Naive B cell (primary cell): ENCODE measurements at regions not wholly inside any gene's neighbourhood (a gene's known extent, or its start where the extent isn't known, plus 50 kb on each side); places are given as distances from the start of the nearest gene placed in this dataset.
A peak's percentile ranks its signal among the peaks of the same experiment; 100 is the strongest.

Experiments
- ATAC-seq, 2 donors: fragments of 150-1000 bp; cut with Tn5 transposase; 2 replicates each; pipeline ENCODE4 v1.10.0; 2021; ENCODE audit warnings: low read depth in 2 of 2, mild to moderate bottlenecking in 2 of 2, moderate library complexity in 2 of 2
- DNase-seq: peaks from one replicate; pipeline ENCODE4 v3.0.0; 2022
- H3K27ac Mint-ChIP-seq, 6 donors: one replicate each; pipeline ENCODE4 v1.8.0; 2020 to 2022; ENCODE audit warnings: mild to moderate bottlenecking in 6 of 6, mixed read lengths in 6 of 6, moderate library complexity in 5 of 6, inconsistent platforms in 2 of 6
- H3K27me3 Mint-ChIP-seq, 3 donors: one replicate each; pipeline ENCODE4 v1.8.0; 2021 to 2022; ENCODE audit warnings: mixed read lengths in 3 of 3, mild to moderate bottlenecking in 1 of 3
- H3K36me3 Mint-ChIP-seq, 2 donors: one replicate each; pipeline ENCODE4 v1.8.0; 2020 to 2022; ENCODE audit warnings: mixed read lengths in 2 of 2, inconsistent platforms in 1 of 2, mild to moderate bottlenecking in 1 of 2
- H3K4me1 Mint-ChIP-seq, 3 donors: one replicate each; pipeline ENCODE4 v1.8.0; 2020 to 2022; ENCODE audit warnings: mixed read lengths in 3 of 3, inconsistent platforms in 1 of 3, mild to moderate bottlenecking in 1 of 3, moderate library complexity in 1 of 3
- H3K4me3 Mint-ChIP-seq, 8 donors: one replicate each; pipeline ENCODE4 v1.8.0; 2020 to 2022; ENCODE audit warnings: mild to moderate bottlenecking in 8 of 8, mixed read lengths in 8 of 8, moderate library complexity in 8 of 8, inconsistent platforms in 2 of 8
- H3K9me3 Mint-ChIP-seq, 7 donors: one replicate each; pipeline ENCODE4 v1.8.0; 2020 to 2022; ENCODE audit warnings: mixed read lengths in 7 of 7, mild to moderate bottlenecking in 5 of 7, inconsistent platforms in 2 of 7, moderate library complexity in 1 of 7

DNA sequence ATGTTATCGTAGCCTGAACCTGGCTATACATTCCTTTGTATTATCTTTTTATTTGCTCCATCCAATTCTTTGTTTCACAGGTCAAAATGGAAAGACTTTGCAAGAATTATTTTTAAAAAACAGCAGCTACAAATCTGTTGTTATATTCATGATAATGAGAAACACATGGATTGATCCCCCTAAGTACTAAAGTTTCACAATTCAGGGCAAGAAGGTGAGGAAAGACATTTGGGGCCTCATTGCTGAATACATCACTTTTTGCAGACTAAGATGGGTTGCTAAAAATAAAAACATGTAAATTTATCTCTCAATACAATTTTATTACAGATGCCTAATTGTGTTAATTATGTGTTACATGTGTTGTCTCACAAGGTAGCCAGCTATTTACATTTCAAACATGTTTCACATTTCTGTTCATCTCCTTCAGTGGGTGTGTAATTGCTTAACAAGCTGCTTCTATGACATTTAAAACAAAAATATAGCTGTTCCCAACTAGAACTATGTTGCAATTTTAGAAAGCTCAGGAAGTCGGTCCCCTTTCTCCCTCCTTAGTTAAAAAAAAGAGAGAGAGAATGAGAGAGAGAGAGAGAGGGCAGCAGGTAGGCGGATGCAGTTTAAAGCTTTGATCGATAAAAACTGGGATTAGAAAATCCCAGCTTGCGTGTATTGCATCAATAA is 606.3 kb upstream of the FZD8 start:
- Mint-ChIP-seq H3K27me3 (no peaks in the 10 kb centered on the region), H3K4me3 (no peak overlapping the region), H3K27ac (no peak overlapping the region), H3K36me3 (no peaks in the 10 kb centered on the region), H3K4me1 (no peaks in the 10 kb centered on the region), H3K9me3 (peaks cover 0 to 10% (median 1%) of the 10 kb centered on the region in 7 donors)
- DNase-seq (no peak), ATAC-seq (no peak)

GRCh38 chr10:36247478-36247877 is 605.4 kb upstream of the FZD8 start:
- no peaks in the 10 kb centered on the region for H3K36me3 Mint-ChIP-seq
- no peaks in the 10 kb centered on the region for H3K4me1 Mint-ChIP-seq
- no peaks in the 10 kb centered on the region for H3K27me3 Mint-ChIP-seq
- ATAC-seq: no peak
- H3K27ac Mint-ChIP-seq: no peak overlapping the region
- H3K9me3 Mint-ChIP-seq: peaks cover 0 to 15% (median 2%) of the 10 kb centered on the region in 7 donors
- H3K4me3 Mint-ChIP-seq: no peak overlapping the region
- DNase-seq: no peak

GRCh38 chr10:36236931-36237330 is 594.8 kb upstream of the FZD8 start:
- H3K4me3 Mint-ChIP-seq: no peak overlapping the region
- peaks cover 4 to 29% (median 10%) of the 10 kb centered on the region in 7 donors for H3K9me3 Mint-ChIP-seq
- DNase-seq (no peak), ATAC-seq (no peak)
- H3K36me3 Mint-ChIP-seq: no peaks in the 10 kb centered on the region
- no peaks in the 10 kb centered on the region for H3K4me1 Mint-ChIP-seq
- H3K27ac Mint-ChIP-seq: no peak overlapping the region
- no peaks in the 10 kb centered on the region for H3K27me3 Mint-ChIP-seq

DNA sequence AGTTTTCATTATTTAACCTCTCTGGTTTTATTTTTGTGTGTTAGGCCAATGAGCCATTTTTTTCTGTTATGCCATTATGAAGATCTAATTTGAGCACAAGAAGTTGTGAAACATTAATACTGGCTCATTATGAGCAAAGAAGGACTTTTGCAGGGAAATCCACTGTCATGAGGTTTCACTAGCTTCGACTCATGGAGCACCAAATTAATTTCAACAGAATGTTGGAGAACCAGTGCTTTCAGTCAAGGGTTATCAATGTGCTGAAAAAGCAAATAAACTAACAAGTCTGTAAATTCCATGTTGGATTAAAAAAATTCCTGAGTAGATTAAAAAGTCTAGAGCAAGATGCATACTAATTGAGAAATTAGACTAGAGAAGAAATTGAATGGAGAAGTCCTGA is 594.2 kb upstream of the FZD8 start:
- H3K9me3 Mint-ChIP-seq: peaks cover 4 to 25% (median 15%) of the 10 kb centered on the region in 7 donors
- H3K4me3 Mint-ChIP-seq: no peak overlapping the region
- ATAC-seq: no peak
- H3K27ac Mint-ChIP-seq: no peak overlapping the region
- H3K4me1 Mint-ChIP-seq: no peaks in the 10 kb centered on the region
- no peak for DNase-seq
- no peaks in the 10 kb centered on the region for H3K27me3 Mint-ChIP-seq
- H3K36me3 Mint-ChIP-seq: no peaks in the 10 kb centered on the region

DNA sequence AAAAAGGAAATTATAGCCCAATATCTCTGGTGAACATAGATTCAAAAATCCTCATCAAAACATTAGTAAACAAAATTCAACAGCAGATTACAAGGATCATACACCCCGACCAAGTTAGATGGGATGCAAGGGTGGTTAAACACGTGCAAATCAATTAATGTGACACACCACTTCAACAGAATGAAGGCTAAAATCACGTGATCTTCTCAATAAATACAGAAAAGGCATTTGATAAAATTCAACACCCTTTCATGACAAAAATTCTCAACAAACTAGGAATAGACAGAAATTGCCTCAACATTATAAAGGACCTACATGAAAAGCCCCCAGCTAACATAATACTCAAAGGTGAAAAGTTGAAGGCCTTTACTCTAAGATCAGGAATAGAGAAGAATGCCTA is 590.8 kb upstream of the FZD8 start:
- no peaks in the 10 kb centered on the region for H3K36me3 Mint-ChIP-seq
- no peak overlapping the region for H3K27ac Mint-ChIP-seq
- peaks cover 4 to 11% (median 7%) of the 10 kb centered on the region in 7 donors for H3K9me3 Mint-ChIP-seq
- no peak for ATAC-seq
- H3K27me3 Mint-ChIP-seq: no peaks in the 10 kb centered on the region
- DNase-seq: no peak
- no peak overlapping the region for H3K4me3 Mint-ChIP-seq
- H3K4me1 Mint-ChIP-seq: no peaks in the 10 kb centered on the region

GRCh38 chr10:36224431-36224985 is 582.4 kb upstream of the FZD8 start:
- Mint-ChIP-seq H3K27me3 (peaks cover 0 to 8% (median 0%) of the 10 kb centered on the region in 3 donors), H3K4me3 (no peak overlapping the region), H3K36me3 (no peaks in the 10 kb centered on the region), H3K9me3 (peaks cover 0 to 11% (median 0%) of the 10 kb centered on the region in 7 donors), H3K4me1 (no peaks in the 10 kb centered on the region), H3K27ac (peak overlapping the region in 1 of 6 donors; percentile 7)
- ATAC-seq (no peak), DNase-seq (no peak)

GRCh38 chr10:36221101-36221500 is 579.0 kb upstream of the FZD8 start:
- no peak overlapping the region for H3K4me3 Mint-ChIP-seq
- no peaks in the 10 kb centered on the region for H3K4me1 Mint-ChIP-seq
- peaks cover 0 to 4% (median 0%) of the 10 kb centered on the region in 7 donors for H3K9me3 Mint-ChIP-seq
- H3K27me3 Mint-ChIP-seq: peaks cover 0 to 4% (median 0%) of the 10 kb centered on the region in 3 donors
- no peak overlapping the region for H3K27ac Mint-ChIP-seq
- ATAC-seq: no peak
- no peak for DNase-seq
- H3K36me3 Mint-ChIP-seq: no peaks in the 10 kb centered on the region

DNA sequence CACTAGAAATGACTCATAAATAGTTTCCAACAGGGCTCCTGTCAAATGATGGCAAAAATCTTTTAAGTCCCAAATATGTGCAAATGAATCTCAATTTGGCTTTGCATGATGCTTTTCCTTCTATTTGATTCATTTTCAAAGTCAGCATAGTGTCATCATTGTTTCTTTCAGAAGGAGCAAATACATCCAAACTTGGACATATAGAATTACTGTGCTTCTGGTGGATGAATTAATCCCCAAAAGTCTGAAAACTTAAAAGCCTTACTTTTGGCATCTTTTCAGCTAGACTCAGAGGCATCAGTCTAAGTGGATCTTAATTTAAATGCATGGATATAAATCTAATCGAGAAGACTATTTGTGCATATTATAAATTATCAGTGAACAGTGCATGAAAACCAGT is 578.1 kb upstream of the FZD8 start:
- peaks cover 0 to 4% (median 0%) of the 10 kb centered on the region in 7 donors for H3K9me3 Mint-ChIP-seq
- H3K4me1 Mint-ChIP-seq: no peaks in the 10 kb centered on the region
- H3K27ac Mint-ChIP-seq: no peak overlapping the region
- peaks cover 0 to 4% (median 0%) of the 10 kb centered on the region in 3 donors for H3K27me3 Mint-ChIP-seq
- DNase-seq (no peak), ATAC-seq (no peak)
- H3K36me3 Mint-ChIP-seq: no peaks in the 10 kb centered on the region
- H3K4me3 Mint-ChIP-seq: no peak overlapping the region

GRCh38 chr10:36211856-36212255 is 569.8 kb upstream of the FZD8 start:
- ATAC-seq (no peak), DNase-seq (no peak)
- Mint-ChIP-seq H3K27ac (no peak overlapping the region), H3K4me1 (no peaks in the 10 kb centered on the region), H3K9me3 (peaks cover 0 to 3% (median 0%) of the 10 kb centered on the region in 7 donors), H3K27me3 (no peaks in the 10 kb centered on the region), H3K4me3 (no peak overlapping the region), H3K36me3 (no peaks in the 10 kb centered on the region)

DNA sequence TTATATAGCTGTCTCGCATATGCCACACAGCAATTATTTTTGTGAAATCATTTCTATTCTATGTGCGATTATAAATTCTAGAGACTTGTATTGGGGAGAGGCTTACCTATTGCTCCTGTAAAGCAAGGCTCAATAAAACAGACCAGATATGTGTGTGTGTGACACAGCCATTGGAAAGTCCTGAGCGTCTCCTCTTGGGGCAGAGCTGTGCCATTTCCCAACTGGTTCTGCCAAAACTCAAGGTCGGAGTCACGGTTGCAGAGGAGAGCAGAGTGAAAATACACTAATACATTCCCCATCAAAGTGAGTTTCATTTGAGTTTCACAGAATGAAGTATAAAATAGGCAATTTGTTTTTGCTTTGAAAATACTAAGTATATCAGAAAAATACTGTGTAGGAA is 567.4 kb upstream of the FZD8 start:
- Mint-ChIP-seq H3K9me3 (peaks cover 0 to 10% (median 0%) of the 10 kb centered on the region in 7 donors), H3K36me3 (no peaks in the 10 kb centered on the region), H3K27ac (no peak overlapping the region), H3K27me3 (no peaks in the 10 kb centered on the region), H3K4me1 (no peaks in the 10 kb centered on the region), H3K4me3 (no peak overlapping the region)
- DNase-seq (no peak), ATAC-seq (no peak)

- Mint-ChIP-seq H3K27me3 (no peaks in the 10 kb centered on the region), H3K9me3 (peaks cover 0 to 17% (median 2%) of the 10 kb centered on the region in 7 donors), H3K27ac (no peak overlapping the region), H3K4me1 (no peaks in the 10 kb centered on the region), H3K36me3 (no peaks in the 10 kb centered on the region), H3K4me3 (no peak overlapping the region)
- ATAC-seq (no peak), DNase-seq (no peak)
Observed at GRCh38 chr10:36202881-36203280, 560.8 kb upstream of the FZD8 start.

DNA sequence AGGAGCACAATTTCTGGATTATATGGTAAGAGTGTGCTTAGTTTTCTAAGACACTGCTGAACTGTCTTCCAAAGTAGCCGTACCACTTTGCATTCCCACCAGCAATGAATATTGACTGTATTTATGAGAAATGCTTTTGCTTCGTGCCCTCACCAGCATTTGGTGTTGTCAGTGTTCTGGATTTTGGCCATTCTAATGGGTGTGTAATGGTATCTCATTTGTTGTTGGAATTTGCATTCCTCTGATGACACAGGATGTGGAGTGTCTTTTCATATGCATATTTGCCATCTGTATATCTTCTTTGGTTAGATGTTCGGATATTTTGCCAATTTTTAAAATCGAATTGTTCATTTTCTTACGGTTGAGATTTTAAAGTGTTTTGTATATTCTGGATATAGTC is 558.5 kb upstream of the FZD8 start:
- DNase-seq (no peak), ATAC-seq (no peak)
- Mint-ChIP-seq H3K27ac (no peak overlapping the region), H3K27me3 (no peaks in the 10 kb centered on the region), H3K4me3 (no peak overlapping the region), H3K36me3 (no peaks in the 10 kb centered on the region), H3K4me1 (no peaks in the 10 kb centered on the region), H3K9me3 (peaks cover 1 to 14% (median 9%) of the 10 kb centered on the region in 7 donors)

GRCh38 chr10:36198322-36198721 is 556.2 kb upstream of the FZD8 start:
- Mint-ChIP-seq H3K27ac (no peak overlapping the region), H3K36me3 (peaks cover 0 to 8% of the 10 kb centered on the region in 2 donors), H3K27me3 (no peaks in the 10 kb centered on the region), H3K4me3 (no peak overlapping the region), H3K4me1 (no peaks in the 10 kb centered on the region), H3K9me3 (peaks cover 7 to 24% (median 13%) of the 10 kb centered on the region in 7 donors)
- DNase-seq: no peak
- no peak for ATAC-seq

DNA sequence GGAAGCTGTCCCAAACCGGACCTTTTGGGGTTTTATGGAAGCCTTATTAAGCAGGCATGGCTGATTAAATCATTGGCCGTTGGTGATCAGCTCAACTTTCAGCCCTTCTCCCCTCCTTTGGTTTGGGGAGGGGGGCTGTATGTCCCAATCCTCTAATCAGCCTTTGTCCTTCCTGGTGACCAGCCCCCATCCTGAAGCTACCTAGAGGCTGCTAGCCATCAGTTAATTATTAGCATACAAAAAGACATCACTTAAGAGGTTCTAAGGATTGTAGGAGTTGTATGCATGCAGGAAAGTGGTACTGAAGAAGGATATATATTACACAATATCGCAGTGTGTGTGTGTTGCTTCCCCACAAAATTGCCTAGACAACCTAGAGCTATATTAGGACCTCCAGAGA is 553.3 kb upstream of the FZD8 start:
- Mint-ChIP-seq H3K9me3 (peaks cover 23 to 50% (median 31%) of the 10 kb centered on the region in 7 donors), H3K27ac (no peak overlapping the region), H3K4me3 (no peak overlapping the region), H3K27me3 (no peaks in the 10 kb centered on the region), H3K36me3 (peaks cover 0 to 8% of the 10 kb centered on the region in 2 donors), H3K4me1 (no peaks in the 10 kb centered on the region)
- no peak for DNase-seq
- no peak for ATAC-seq
